ENCODE measurements at regions not wholly inside any gene's neighbourhood (a gene's known extent, or its start where the extent isn't known, plus 50 kb on each side); places are given as distances from the start of the nearest gene placed in this dataset.

GRCh38 chr4:106715825-106716224 is 320.3 kb downstream of the DKK2 start:
- no peak for TF ChIP-seq REST (IDR thresholded peaks at IDR 0.05; ENCODE audit: low read depth)
- TF ChIP-seq RAD21 (IDR thresholded peaks at IDR 0.05; ENCODE audit: low read depth), result no peak
- no peak for TF ChIP-seq CEBPB (IDR thresholded peaks at IDR 0.05)
- no peak for TF ChIP-seq EP300 (IDR thresholded peaks at IDR 0.05; ENCODE audit: borderline replicate concordance)
- no peak for TF ChIP-seq CREB1 (IDR thresholded peaks at IDR 0.05; ENCODE audit: low read depth)
- no peak for TF ChIP-seq FOXM1 (IDR thresholded peaks at IDR 0.05; ENCODE audit: borderline replicate concordance, low read depth)
- TF ChIP-seq ZBTB7A (IDR thresholded peaks at IDR 0.05; ENCODE audit: low read depth), result no peak
- no peak for TF ChIP-seq YY1 (IDR thresholded peaks at IDR 0.05; ENCODE audit: low read depth)
- TF ChIP-seq, protein P1, sequence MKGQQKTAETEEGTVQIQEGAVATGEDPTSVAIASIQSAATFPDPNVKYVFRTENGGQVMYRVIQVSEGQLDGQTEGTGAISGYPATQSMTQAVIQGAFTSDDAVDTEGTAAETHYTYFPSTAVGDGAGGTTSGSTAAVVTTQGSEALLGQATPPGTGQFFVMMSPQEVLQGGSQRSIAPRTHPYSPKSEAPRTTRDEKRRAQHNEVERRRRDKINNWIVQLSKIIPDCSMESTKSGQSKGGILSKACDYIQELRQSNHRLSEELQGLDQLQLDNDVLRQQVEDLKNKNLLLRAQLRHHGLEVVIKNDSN (IDR thresholded peaks at IDR 0.05), result no peak
- no peak for TF ChIP-seq NFIC (IDR thresholded peaks at IDR 0.05)
- no peak for TF ChIP-seq TEAD4 (IDR thresholded peaks at IDR 0.05)
- no peak for TF ChIP-seq MAX (IDR thresholded peaks at IDR 0.05)

All from Ishikawa (cell line).